Stimulated activated CD4-positive, alpha-beta T cell treated with anti-CD3 and anti-CD28 coated beads, Interleukin-1b, Interleukin-23, amount 100 ng/mL, for 1 hour (primary cell): ENCODE measurements at regions not wholly inside any gene's neighbourhood (a gene's known extent, or its start where the extent isn't known, plus 50 kb on each side); places are given as distances from the start of the nearest gene placed in this dataset.

Source experiments
- DNase-seq, 2 donors: peaks; one replicate each; pipeline ENCODE4 v3.0.0-alpha.2; 2020; ENCODE audit warnings: low read depth in 2 of 2

DNA sequence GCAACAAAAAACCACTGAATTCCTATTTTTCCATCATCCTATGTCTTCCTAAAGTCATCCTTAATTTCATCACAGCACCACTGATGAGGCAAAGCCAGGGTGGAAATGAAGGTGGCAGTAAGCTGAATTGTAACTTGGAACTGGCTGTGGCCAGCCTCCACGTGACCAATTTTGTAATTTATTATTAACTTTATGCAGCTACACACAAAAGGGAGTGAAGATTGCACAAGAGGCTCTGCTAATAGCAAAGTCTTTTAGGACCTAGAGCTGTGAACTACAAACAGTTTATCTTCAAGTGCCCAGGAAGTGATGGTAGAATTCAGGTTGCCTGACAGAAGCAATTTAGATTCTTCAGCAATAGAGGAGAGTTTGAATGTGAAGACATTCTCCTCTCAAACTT is 176.4 kb downstream of the CCDC71L start:
- DNase-seq = no peak

DNA sequence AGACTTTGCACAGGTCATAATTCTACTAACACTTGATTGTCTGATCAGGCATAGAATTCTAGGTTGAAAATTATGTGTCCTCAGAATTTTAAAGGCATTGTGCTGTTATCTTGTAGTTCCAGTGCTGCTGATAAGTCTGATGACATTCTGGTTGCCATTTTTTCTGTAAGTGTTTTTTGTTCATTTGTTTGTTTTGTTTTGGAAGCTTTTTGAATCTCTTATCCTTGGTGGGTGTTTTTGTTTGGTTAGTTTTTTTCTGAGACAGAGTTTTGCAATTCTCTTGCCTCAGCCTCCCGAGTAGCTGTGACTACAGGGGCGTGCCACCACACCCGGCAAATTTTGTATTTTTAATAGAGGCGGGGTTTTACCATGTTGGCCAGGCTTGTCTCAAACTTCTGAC is 178.9 kb downstream of the CCDC71L start:
- no peak for DNase-seq

DNA sequence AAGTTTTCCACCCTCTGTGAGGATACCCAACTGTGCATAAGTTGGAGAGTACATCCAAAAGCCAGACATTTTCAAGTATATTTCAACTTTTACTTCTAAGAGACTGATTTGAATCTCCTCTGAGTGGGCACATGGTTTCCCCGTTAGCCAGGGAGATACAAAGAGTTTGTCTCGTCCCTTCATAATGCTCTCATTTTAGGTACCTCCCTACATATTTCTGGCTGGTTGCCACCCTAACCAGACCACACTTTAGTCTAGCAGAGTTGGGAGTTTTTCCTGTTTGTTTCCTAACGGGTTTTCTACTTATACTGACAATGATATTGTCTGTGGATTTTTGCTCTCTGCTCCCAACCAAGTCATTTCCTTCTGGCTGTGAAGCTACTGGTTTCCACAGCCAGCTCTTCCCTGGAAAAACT is 180.3 kb downstream of the CCDC71L start:
- no peak for DNase-seq

DNA sequence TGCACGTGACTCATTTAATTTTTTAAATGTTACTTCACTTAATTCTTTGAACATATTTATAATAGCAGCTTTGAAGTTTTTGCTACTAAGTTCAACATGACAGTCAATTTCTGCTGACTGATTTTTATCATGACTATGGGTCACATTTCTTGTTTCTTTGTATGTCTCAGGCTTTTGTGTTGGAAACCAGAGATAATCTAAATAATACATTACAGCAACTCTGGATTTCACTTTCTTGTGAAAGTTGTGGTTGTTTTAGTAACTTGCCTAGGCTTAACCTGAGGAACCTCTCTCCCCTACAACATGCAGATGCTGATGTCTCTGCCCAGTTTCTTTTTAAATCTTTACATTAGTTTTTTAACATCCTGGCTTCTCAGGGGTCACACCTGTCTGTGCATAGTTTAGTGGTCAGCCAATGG is 180.8 kb downstream of the CCDC71L start:
- DNase-seq = no peak

- no peak for DNase-seq
Measured at GRCh38 chr7:106476751-106477150, 184.2 kb downstream of the CCDC71L start.

DNA sequence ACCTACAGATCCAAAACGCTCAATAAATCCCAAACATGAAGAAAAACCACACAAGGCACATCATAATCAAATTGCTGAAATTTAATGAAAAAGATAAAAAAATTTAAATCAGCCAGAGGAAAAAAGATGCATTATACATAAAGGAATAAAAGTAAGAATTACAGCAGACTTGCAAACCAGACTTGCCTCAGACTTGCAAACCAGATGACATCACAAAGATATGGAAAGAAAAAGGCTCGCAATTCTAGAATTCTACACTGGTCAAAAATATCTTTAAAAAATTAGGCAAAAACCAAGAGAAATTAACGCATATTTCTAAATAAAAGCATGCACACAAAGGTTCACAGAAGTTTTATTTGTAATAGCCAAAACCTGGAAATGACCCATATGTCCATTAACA is 188.0 kb upstream of the NAMPT start:
- DNase-seq = no peak

DNA sequence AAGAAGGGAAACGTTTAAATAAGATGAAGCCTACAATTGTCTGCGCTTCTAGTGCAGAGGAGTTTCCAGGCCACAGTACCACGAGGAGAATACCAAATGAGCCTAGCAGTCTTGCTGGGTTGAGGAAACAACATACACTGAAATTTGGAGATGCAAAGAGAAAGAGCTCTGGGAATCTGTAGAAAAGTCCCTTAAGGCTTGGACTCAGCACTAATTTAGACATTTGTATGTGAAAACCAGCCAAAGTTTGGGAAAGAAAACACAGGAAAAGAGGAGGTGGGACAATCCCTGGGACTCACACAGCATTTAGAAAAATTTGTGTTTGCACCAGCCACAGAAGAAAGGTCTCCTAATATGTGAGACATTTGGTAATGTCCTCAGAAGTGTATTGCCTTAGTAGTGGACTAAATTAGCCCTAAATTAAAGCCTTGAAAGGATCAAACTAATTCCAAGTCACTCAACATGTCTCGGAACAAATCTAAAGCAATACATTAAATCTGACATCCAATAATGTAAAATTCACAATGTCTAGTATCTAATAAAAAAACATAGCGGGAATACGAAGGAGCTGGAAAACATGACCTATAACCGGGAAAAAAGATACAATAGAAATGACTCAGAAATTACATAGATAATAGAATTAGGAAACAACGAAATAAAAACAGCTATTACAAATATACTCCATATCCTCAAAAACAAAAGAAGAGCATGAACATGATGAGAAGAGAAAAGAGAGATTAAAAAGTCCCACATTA is 187.1 kb upstream of the NAMPT start:
- no peak for DNase-seq

DNA sequence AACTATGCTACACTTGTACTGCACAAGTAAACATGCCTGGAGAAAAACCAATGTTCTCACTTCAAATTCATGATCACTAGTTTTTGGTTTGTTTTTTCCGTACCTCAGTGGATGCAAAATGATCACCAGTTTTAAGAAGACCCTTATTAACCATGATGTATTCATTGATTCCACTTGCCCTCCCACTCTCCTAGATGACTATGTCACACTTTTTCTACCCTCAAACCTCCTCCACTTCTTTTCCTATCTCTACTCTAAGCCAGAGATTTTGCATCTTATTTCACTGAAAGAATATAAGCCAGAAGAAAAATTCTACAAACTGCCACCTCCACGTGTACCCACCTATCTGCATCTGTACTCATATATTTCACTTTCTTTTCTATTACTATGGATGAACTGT is 186.2 kb upstream of the NAMPT start:
- DNase-seq = no peak

- DNase-seq = no peak
Measured at GRCh38 chr7:106466867-106467266, 182.1 kb upstream of the NAMPT start.

DNA sequence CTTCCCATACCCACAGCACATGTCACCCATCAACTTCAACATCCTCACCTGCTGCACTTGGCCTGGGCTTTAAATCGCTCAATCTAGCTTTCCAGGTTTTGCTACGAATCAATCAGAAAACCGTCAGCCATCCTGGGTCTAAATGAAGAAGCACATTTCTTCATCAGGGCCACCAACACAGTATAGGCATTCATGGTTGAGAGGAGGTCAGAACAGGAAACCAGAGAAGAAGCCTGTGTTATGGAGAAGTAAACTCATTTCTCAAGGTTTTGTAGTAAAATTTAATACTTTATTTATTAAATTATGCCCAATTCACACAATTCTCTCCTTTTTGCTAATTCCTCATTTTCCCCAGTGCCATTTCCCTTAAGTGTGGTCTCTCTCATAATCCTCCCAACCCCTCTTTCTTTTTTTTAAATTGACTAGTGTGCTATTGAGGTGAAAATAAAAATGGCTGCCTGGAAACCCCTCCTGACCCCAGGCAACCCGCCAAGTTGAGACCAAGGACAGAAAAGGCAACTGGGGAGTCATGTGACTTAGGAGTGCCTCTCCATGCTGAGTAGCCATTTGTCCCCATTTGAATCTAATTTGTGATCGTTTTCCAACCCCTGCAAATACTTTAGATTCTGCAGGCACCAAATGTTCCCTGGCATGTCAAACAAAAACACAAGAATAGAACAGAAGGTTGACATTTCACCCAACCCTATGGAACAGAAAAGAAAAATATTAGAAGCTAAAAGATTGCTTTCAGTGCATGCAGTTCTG is 181.1 kb upstream of the NAMPT start:
- no peak for DNase-seq

- DNase-seq = no peak
Measured at GRCh38 chr7:106464651-106465050, 179.9 kb upstream of the NAMPT start.

DNA sequence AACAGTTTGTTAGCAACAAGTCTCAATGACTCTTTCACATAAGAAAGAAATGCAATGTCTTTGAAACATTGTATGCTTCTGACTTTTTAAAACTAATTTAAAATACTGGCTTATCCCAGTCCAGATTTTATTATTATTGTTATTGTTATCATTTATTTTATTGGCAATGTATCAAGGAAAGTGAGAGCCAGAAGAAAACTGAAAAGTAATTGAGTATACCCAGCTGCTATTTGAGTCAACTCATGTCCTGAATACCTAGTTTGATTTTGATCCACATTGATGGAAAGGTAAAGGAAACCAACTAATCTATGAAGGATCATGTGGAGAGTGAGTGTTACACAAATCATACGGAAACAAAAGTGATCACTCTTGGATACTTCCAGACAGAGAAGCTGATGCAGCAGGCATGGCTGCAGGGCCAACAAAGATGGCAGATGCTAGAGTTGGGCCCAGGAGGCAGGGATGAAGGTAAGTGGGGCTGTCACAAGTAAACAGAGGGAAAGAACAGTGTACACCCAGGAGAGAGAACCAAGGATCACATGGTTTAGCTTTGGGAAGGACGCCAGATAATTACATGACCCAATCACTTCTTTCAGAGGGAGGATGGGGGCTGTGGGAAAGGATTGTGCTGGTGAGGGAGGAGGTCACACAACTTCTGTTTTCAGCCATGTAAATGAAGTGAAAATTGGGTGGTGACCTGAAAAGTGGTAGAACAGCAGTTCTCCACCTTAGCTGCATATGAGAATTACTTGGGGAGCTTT is 179.2 kb upstream of the NAMPT start:
- no peak for DNase-seq

DNA sequence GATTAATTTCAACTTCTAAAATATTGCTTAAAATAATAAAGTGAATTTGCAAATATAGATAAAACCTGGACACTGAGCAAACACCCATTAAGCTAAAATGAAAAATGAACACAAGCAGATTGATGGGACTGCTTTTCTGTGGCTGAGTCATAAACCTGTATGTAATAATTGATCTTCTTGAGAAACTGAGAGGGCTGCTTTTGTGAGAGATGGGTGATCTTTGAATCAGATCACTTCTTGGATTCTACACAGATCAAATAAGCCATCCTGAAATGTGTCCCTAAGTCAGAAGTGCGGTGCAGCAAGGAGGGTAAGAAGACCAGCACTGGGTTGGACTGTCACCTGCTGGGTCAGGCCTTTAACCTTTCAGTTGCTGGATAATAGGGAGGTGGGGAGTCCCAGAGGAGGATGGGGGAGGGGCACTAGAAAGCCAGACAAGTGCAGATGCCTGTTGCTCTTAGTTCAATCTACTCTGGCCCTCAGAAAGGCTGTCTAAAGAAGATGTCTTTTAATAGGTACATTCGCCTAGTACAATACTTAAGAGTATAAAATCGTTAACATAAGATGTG is 178.2 kb upstream of the NAMPT start:
- no peak for DNase-seq

DNA sequence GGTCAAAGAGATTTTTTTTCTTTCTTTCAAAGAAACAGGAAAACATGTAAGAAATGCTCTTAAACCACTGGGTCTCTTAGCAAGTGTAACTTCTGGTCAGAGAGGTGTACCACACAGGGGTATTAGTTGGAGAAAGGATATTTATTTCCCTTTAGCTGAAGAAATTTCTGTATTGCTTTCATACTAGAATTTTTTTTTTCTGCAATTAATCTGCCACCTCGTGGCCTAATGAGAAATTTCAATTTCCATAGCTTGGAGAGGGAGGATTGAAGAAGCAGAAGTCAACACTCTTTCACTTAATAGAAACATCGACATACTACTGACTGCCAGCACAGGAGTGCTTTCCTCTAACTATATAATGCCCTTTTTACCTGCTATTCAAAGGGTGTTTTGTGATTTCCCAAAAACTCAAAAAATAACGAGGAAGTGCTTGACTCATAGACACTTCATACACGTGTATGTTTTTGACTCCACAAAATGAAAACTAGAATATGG is 177.6 kb upstream of the NAMPT start:
- no peak for DNase-seq

DNA sequence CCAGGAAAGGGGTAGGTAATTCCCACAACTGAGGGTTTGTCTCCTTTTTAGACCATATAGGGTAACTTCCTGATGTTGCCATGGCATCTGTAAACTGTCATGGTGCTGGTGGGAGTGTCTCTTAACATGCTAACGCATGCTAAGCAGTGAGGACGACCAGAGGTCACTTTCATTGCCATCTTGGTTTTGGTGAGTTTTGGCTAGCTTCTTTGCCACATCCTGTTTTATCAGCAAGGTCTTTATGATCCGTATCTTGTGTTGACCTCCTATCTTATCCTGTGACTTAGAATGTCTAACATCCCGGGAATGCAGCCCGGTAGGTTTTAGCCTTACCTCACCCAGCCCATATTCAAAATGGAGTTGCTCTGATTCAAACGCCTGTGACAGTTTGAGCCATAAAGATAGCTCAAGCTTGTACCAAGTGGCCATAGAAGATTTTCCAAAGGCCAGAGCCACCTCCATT is 176.0 kb upstream of the NAMPT start:
- no peak for DNase-seq

DNA sequence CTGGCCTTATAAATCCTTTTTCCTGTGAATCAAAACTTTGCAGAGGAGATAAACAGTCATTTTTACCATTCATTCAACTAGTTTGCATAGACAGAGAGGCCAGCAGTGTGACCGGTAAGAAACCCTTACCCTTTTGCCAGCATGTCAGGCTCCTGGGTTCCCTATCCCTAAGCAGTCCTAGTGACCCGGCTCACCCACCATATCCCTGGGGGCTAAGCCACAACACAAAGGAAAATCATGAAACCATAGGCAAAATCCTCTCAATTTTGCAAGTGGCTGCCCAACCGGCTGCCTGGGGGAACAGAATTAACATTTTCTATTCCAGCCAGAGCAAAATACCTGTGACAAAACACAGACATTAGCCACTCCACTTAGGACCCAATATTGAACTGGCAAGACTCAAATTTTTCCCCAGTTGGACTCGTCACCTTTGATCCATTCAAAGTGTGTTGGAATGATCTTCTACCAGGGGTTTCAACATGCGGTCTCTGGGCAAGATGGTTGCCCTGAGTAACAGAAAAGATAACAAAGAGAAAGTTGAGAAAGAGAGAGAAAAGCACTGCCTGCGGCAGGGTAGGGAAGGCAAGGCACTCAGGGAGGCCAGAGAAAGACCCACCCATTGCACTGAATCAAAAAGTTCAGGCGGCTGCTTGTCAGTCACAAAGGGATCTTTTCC is 174.8 kb upstream of the NAMPT start:
- DNase-seq = no peak

DNA sequence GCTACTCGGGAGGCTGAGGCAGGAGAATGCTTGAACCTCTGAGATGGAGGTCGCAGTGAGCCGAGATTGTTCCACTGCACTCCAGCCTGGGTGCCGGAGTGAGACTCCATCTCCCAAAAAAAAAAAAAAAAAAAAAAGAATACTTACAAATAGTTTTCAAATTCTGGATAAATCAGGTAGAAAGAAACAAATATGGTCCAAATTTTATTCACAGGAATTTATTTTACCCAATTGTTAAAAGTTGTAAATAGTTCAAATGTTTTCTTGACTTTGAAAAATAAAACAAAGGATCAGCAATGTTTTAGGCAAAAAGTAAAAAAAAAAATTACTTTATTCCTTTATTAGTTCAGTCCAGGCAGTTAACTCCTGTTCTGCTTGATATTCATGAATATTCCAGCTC is 172.9 kb upstream of the NAMPT start:
- DNase-seq = no peak

GRCh38 chr7:106456329-106456728 is 171.5 kb upstream of the NAMPT start:
- DNase-seq = no peak

- DNase-seq = no peak
Measured at GRCh38 chr7:106452031-106452851, 167.5 kb upstream of the NAMPT start.

- no peak for DNase-seq
Measured at GRCh38 chr7:106451171-106451570, 166.4 kb upstream of the NAMPT start.

- no peak for DNase-seq
Measured at GRCh38 chr7:106450716-106451115, 165.9 kb upstream of the NAMPT start.
